Gastrocnemius medialis (tissue), 4 donors: ENCODE measurements at regions not wholly inside any gene's neighbourhood (a gene's known extent, or its start where the extent isn't known, plus 50 kb on each side); places are given as distances from the start of the nearest gene placed in this dataset.

ENCODE experiments used
- CTCF ChIP-seq, 5 experiments: fragments of 450-650 bp in 3 of 5; fragments of 200-600 bp in 2 of 5; sonication (generic) in 2 of 5; IDR thresholded peaks in 4 of 5; conservative IDR thresholded peaks in 1 of 5; 1 replicate in 4 of 5; 2 replicates in 1 of 5; pipeline ENCODE4 v1.5.1; 2016 to 2019; ENCODE audit warnings: antibody characterized with exemption in 5 of 5, mild to moderate bottlenecking in 3 of 5, moderate library complexity in 3 of 5
- POLR2A ChIP-seq, 2 donors: fragments of 450-650 bp; IDR thresholded peaks; one replicate each; pipeline ENCODE4 v1.6.1; 2017; ENCODE audit warnings: antibody characterized with exemption in 2 of 2, mild to moderate bottlenecking in 2 of 2, moderate library complexity in 2 of 2

GRCh38 chr11:25862159-25862558 lies 469.8 kb upstream of the ANO3 start:
- TF ChIP-seq POLR2A (IDR thresholded peaks at IDR 0.05) (no peak), CTCF (IDR thresholded peaks at IDR 0.05 in 4 of 5, conservative IDR thresholded peaks at IDR 0.05 in 1 of 5) (no peak)
